HG03103 (cell line): ENCODE measurements at regions not wholly inside any gene's neighbourhood (a gene's known extent, or its start where the extent isn't known, plus 50 kb on each side); places are given as distances from the start of the nearest gene placed in this dataset.
"Not testable (repeated sequence)": the region's sequence is repeated elsewhere in the genome, so short reads cannot be mapped to it uniquely, and the experiment has no call there.

Experiments used
- ATAC-seq: cut with Tn5 transposase; IDR thresholded peaks from one replicate; pipeline ENCODE4 v1.9.1; 2021; ENCODE audit warnings: low read depth; ENCODE audit not compliant: unreplicated experiment

- ATAC-seq, result no peak
Measured at GRCh38 chr6:80956898-80957297, 795.6 kb downstream of the TENT5A start.

- not testable (repeated sequence) for ATAC-seq
Measured at GRCh38 chr6:80952479-80952878, 800.0 kb downstream of the TENT5A start.

- no peak for ATAC-seq
Measured at GRCh38 chr6:80946402-80946801, 806.1 kb downstream of the TENT5A start.

GRCh38 chr6:80942911-80943310 lies 809.6 kb downstream of the TENT5A start:
- no peak for ATAC-seq

- no peak for ATAC-seq
Measured at GRCh38 chr6:80940976-80941375, 811.5 kb downstream of the TENT5A start.

- ATAC-seq, result no peak
Measured at GRCh38 chr6:80940571-80940970, 811.9 kb downstream of the TENT5A start.

DNA sequence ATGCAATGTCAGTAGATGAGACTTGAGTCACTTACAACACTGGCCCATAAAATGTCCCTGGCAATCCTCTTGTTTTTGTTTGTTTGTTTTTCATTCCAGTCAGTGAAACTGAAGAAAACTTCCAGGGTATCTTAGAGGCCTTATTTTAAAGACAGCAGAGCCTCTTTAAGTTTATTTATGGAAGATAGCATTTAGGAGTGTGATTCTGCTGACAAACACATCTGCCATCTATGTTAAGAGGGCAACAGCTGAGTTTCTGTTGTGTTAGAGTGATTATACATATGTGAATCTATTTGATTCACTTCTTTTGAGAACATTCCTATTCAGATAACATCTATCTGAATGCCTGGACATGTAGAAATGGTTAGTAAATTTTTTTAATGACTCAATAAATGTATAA lies 812.6 kb downstream of the TENT5A start:
- no peak for ATAC-seq

DNA sequence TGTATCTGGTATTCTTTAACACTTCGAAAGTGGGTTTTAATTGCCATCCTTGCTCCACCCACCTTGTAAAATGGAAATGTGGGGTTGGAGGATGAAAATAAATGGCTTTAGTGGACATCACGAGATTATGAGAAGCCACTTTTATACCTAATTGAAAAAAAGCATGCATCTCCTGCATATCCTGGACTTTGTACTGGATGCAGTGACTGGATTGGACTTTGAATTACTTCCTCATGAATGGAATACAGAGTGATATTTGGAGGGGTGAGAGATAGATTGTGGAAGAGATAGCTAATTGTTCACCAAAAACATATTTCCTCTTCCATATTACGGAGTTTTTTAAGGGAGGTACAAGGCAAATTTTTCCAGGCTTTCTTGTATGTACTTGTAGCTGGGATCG lies 813.0 kb downstream of the TENT5A start:
- ATAC-seq, result no peak

DNA sequence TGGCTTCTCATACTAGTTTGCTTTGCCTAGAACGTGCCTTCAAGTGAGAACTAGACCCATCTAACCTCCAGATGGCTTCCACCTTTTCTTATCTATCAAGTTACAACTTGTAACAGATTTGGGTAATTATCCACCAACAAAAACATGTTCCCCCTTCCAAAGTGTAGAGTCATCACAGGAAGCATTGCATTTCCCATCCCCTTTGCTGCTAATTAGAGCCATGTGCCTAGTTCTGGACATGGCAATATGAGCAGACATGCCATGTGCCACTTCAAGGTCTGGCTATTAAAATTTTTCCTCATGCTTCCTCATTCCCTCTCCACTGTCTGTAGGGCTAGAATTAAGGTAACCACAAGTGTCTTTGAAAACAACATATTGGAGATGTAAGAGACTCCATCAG lies 814.4 kb downstream of the TENT5A start:
- no peak for ATAC-seq

DNA sequence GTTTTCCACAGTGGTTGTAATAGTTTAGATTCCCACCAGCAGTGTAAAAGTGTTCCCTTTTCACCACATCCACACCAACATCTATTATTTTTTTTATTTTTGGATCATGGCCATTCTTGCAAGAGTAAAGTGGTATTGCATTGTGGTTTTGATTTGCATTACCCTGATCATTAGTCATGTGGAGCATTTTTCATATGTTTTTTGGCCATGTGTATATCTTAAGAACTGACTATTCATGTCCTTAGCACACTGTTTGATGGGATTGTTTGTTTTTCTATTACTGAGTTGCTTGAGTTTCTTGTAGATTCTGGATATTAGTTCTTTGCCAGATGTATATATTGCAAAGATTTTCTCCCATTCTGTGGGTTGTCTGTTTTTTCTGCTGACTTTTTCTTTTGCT lies 820.1 kb downstream of the TENT5A start:
- ATAC-seq, result no peak

- no peak for ATAC-seq
Measured at GRCh38 chr6:80930376-80930775, 822.1 kb downstream of the TENT5A start.

DNA sequence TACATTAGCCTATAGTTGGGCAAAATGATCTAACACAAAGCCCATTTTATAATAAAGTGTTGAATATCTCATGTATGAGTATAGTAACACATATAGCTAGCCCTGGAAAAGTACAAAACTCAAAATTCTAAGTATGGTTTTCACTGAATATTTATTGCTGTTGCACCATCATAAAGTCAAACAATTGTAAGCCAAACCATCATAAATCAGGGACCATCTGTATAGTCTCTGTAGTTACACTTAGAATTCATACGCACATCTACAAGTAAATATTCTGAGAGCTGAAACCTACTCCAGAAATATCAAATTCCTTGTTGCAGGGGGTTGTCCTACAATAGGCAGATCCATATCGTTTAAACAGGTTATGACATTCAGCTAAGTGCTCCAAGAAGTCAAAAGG lies 817.3 kb downstream of the BCKDHB start:
- ATAC-seq, result no peak

- no peak for ATAC-seq
Measured at GRCh38 chr6:80922916-80923455, 816.5 kb downstream of the BCKDHB start.

DNA sequence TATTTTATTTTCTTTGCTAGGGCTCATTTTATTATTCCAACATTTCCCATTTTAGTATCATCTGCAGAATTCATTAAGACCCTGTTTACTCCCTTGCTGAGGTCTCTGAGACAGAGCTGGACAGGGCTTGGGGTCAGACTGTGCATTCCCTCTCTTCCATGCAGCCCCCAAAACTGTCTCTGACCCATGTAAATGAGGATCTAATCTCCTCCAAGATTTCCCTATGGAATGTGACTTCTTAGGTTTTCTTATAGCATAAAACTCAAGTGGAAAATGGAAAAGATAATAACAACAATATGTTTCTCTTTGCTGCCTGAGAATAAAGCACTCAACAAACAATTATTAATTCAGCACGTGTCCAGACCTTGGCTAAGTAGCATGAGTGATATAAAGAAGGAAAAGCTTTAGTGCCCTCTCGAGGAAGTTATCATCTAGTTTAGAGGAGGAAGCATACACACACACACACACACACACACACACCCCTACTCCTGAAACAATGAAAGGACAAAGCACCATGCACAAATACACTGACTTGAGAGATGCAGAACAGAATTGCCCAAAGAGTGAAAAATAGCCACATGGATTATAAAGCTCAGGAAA lies 815.5 kb downstream of the BCKDHB start:
- no peak for ATAC-seq

DNA sequence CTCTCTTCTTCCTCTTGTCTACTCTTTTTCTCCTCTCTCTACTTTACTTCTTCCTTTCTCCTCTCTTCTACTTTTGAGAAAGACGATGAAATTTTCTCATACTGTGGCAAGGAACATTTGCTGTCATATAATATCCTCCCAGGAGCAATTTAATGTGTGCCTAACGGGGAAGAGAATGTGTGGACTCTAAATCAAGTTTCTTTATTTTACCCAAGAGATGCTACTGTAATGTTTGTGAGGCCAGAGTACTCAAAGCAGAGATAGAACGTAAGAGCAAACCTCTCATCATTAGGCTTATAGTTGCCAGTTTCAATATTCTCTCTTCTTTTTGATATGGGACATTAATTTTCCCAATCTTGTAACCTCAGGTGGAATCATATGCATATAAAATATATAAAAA lies 801.4 kb downstream of the BCKDHB start:
- no peak for ATAC-seq

DNA sequence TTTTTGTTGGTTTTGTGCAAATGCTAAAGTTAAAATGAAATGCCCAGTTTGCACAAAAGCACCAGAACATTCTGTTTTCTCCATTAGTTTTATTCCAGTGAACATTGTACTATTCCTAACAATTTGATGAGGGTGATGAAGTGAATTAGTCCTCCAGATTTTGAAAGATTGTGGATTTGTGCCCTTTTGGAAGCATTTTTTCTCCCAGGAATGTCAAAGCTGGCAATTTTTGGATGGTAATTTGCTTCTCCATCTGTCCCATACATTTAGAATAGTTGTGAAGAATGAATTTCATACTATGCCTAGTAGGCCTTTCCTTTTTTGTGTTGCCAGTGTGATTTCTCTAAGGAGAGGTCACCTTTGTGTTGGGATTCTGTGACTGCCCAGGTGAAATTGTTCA lies 797.2 kb downstream of the BCKDHB start:
- ATAC-seq, result no peak

DNA sequence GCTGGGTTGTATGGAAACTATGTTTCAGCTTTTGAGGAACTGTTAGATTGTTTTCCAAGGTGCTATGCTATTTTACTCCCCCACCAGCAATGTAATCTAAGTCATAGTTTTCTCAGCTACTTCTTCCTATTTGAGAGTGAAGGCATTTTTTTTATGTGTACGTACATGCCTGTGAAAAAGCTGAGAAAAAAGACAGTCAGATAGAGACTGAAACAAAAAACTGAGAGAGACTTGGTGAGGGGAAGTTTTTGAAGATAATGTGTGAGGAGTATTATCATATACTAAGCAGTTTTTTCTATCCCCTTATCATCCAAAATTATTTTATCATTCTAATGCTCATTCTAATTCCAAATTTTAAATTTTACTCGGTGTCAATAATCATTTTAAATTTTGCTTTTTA lies 780.0 kb downstream of the BCKDHB start:
- ATAC-seq, result no peak

DNA sequence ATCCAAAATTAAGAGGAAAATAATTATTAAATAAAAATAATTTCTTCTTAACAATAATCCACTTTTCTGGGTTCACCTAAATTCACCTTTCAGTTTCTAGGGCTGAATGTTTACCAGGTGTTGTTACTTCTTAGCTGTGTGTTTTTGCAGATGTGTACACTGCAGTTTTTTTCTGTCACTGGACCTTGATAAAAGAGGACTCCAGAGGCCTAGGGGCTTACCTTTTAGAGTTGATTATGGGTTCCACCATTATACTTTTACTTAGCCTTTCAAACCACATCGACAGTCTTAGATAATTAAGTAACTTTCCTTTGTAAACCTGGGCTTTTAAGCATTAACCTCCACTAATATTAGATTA lies 766.5 kb downstream of the BCKDHB start:
- ATAC-seq, result no peak

GRCh38 chr6:80872199-80872950 lies 765.9 kb downstream of the BCKDHB start:
- ATAC-seq, result no peak

DNA sequence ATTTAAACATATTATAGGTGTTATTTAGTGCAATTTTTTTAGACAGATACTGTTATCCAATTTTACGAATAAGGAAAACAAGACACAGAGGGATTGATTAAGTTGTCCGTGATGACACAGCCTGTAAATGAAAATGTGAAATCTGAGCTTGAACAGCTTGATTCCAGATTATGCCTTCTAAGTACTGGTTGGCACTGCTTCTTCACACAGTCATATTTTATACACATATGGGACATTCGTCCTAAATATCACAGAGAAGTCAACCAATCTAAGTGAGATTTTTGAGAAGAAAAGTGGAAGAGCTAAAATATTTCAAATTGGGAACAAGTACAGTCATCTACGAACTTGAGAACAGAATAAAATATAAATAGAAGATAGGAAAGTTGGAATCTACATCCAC lies 756.3 kb downstream of the BCKDHB start:
- ATAC-seq, result no peak

DNA sequence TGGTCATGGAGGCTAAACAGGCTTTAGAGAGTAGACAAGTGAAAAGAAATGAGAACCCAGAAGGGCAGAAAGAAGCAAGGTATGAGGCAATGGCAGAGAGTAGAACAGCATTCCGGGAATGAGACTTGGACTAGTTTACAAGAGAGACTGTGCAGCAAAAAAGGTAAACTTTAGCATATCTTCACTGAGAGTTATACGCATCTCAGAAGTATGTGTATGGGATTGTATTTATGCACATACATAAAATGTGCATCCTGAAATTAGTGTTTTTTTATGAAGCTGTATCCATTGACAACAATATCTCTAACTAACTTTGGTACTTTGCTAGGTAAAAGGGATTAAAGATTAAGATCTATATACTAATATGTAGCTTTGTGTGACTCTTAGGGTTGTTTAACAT lies 753.6 kb downstream of the BCKDHB start:
- no peak for ATAC-seq

- not testable (repeated sequence) for ATAC-seq
Measured at GRCh38 chr6:80847973-80848372, 741.5 kb downstream of the BCKDHB start.
